Erythroblast (primary cell): ENCODE measurements at regions not wholly inside any gene's neighbourhood (a gene's known extent, or its start where the extent isn't known, plus 50 kb on each side); places are given as distances from the start of the nearest gene placed in this dataset.

ENCODE experiments used
- GATA1 ChIP-seq: IDR thresholded peaks from 2 replicates; pipeline ENCODE4 v1.6.1; 2011; ENCODE audit warnings: low read depth, mild to moderate bottlenecking, control low read depth, low read length, moderate library complexity
- POLR2A ChIP-seq: IDR thresholded peaks from 2 replicates; pipeline ENCODE4 v1.6.1; 2011; ENCODE audit warnings: mild to moderate bottlenecking, low read length

DNA sequence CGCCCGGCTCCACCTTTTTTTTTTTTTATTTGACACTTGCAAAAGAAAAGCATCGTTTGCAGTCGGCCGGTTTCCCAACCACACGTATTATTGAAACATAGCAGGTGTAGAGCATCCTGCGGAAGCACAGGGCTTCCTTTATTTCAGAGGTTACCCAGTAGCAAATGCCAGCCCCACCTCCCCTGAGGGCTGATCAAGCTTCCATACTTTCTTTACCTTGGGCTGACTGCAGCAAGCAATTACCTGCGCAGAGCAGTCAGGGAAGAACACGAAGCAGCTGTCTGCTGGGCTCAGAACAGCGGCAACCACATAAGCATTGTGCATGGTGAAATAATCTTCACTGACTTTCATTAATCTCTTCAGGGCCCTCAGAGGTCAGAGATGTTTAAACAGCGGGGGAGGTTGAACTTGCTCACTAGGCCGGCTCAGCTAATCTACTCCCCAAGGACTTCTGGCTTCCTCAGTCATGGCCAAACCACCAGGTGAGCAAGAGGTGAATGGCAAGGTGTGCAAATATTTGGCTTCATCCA lies 784.7 kb upstream of the AUTS2 start:
- TF ChIP-seq POLR2A (no peak), GATA1 (no peak)
